NT2/D1 (cell line): ENCODE measurements at regions not wholly inside any gene's neighbourhood (a gene's known extent, or its start where the extent isn't known, plus 50 kb on each side); places are given as distances from the start of the nearest gene placed in this dataset.

Experiments
- DNase-seq: peaks from one replicate; pipeline ENCODE4 v3.0.0-alpha.2; 2011; ENCODE audit warnings: low read depth, low spot score
- H3K27me3 ChIP-seq: 2 replicates; pipeline ENCODE4 v1.6.0; 2011; ENCODE audit warnings: mild to moderate bottlenecking; ENCODE audit not compliant: insufficient read length, insufficient read depth
- H3K36me3 ChIP-seq: 2 replicates; pipeline ENCODE4 v1.6.1; 2011; ENCODE audit warnings: mild to moderate bottlenecking, low read length, mixed read lengths; ENCODE audit not compliant: insufficient read depth, insufficient read length
- H3K4me1 ChIP-seq: 2 replicates; pipeline ENCODE4 v1.5.1; 2011; ENCODE audit not compliant: insufficient read depth, insufficient read length
- H3K4me3 ChIP-seq: 2 replicates; pipeline ENCODE4 v1.5.1; 2011; ENCODE audit warnings: low read depth; ENCODE audit not compliant: insufficient read length
- H3K9ac ChIP-seq: 2 replicates; pipeline ENCODE4 v1.6.0; 2011; ENCODE audit warnings: low read depth; ENCODE audit not compliant: insufficient read length
- H3K9me3 ChIP-seq: 2 replicates; pipeline ENCODE4 v1.5.1; 2011; ENCODE audit warnings: mild to moderate bottlenecking, low read length; ENCODE audit not compliant: insufficient read depth
- SUZ12 ChIP-seq: IDR thresholded peaks from 2 replicates; pipeline ENCODE4 v1.6.1; 2011; ENCODE audit not compliant: insufficient read length, insufficient read depth; ENCODE audit errors: extremely low read depth
- YY1 ChIP-seq: IDR thresholded peaks from 2 replicates; pipeline ENCODE4 v1.6.1; 2011; ENCODE audit not compliant: insufficient read length, insufficient read depth
- ZNF274 ChIP-seq: IDR thresholded peaks from 2 replicates; pipeline ENCODE4 v1.6.1; 2011; ENCODE audit warnings: mild to moderate bottlenecking, low read depth, low read length

DNA sequence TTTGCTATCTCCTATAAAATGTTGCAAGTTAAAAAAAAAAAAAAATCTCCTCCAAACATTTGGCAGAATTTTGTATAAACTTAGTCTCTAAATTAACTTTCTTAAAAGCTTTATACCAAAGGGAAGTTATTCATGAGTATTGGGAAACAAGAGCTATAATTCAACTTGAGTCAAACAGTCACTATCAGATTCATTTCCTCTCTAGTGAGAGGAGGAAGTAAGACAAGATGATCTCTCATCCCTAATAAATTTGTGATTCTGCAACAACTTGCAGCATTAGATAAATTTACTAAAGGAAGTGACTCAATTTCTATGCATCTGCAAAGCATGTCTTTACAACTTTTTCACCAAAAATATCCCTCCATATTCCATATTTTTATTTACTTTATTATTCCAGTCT is 135.4 kb upstream of the GNPDA2 start:
- Histone ChIP-seq H3K9ac (no peak overlapping the region), H3K9me3 (peaks cover 9% of the 10 kb centered on the region; the same call in 1 of the 2 replicates), H3K36me3 (no peaks in the 10 kb centered on the region), H3K27me3 (no peaks in the 10 kb centered on the region), H3K4me3 (no peak overlapping the region), H3K4me1 (no peaks in the 10 kb centered on the region)
- no peak for TF ChIP-seq YY1
- TF ChIP-seq SUZ12, result no peak
- TF ChIP-seq ZNF274, result no peak
- DNase-seq, result no peak

DNA sequence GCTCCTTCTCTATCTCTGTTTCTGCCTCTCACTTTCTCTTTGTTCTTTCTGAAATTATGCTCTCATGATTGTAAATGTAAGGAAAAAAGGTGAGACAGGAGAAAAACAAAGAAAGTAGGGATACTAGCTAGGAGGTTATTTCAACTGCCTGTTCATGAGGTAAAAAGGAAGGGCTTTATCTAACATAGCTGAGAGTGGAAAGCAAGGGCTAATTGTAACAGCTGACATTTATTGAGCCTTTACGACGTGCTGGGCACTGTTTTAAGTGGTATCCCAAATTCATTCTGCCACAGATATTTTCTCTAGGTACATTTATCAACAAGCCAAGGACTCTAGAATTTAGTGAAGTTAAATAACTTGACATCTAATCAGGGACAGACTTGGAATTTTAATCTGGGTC is 133.1 kb upstream of the GNPDA2 start:
- H3K36me3 ChIP-seq, result no peaks in the 10 kb centered on the region
- TF ChIP-seq YY1 (no peak), SUZ12 (no peak), ZNF274 (no peak)

DNA sequence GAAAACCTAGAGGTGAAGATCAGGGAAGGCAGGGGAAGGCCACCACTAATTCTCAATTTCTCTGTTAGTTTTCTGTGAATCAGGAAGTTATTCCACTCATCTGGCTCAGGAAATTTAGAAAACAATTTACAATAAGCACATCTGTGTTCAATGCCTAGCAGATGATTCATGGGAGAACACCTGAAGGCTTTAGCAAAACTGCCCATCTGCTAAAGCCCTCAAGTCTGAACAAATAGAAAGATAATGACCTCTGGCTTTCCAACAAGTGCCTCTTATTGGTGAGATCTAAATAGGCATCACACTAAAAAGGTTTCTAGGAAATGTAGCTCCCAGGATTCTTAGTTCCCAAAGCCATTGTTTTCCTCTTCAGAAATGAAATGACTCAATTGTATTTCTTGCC is 122.1 kb upstream of the GNPDA2 start:
- H3K4me3 ChIP-seq, result no peak overlapping the region

More for the DNA sequence above, 133.1 kb upstream of the GNPDA2 start:
- H3K9me3 ChIP-seq, result peaks cover 1% of the 10 kb centered on the region; the same call in 1 of the 2 replicates
- DNase-seq, result no peak
- no peak overlapping the region for H3K9ac ChIP-seq
- no peak overlapping the region for H3K4me3 ChIP-seq
- no peaks in the 10 kb centered on the region for H3K27me3 ChIP-seq
- H3K4me1 ChIP-seq, result no peaks in the 10 kb centered on the region

DNA sequence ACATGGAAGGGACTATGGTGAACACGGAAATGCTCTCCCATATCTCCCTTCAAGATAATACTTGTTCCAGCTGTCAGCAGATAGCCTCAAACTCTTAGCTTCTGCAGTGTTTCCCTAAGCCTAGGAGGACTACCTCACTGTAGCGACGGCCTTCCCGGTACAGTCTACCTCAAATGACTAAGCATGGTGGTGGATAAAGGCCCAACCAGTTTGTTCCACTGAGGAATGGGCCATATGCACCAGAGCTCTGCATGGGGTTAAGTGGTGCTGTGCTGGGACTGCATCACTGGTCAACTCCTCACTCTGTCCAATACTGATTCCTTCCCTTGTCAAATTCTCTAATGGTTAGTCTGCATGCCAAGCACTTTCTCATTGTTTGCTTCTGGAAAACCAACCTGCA is 119.6 kb upstream of the GNPDA2 start:
- Histone ChIP-seq H3K9me3 (no peaks in the 10 kb centered on the region), H3K9ac (no peak overlapping the region), H3K36me3 (no peaks in the 10 kb centered on the region), H3K4me3 (no peak overlapping the region), H3K27me3 (no peaks in the 10 kb centered on the region), H3K4me1 (no peaks in the 10 kb centered on the region)
- TF ChIP-seq ZNF274, result no peak
- TF ChIP-seq YY1, result no peak
- TF ChIP-seq SUZ12, result no peak
- no peak for DNase-seq

More for the DNA sequence above, 122.1 kb upstream of the GNPDA2 start:
- peaks cover 7% of the 10 kb centered on the region; the same call in 1 of the 2 replicates for H3K9me3 ChIP-seq
- DNase-seq, result no peak
- no peaks in the 10 kb centered on the region for H3K36me3 ChIP-seq
- no peak overlapping the region for H3K9ac ChIP-seq
- no peaks in the 10 kb centered on the region for H3K4me1 ChIP-seq
- no peak for TF ChIP-seq SUZ12
- no peak for TF ChIP-seq YY1
- no peak for TF ChIP-seq ZNF274
- H3K27me3 ChIP-seq, result no peaks in the 10 kb centered on the region

DNA sequence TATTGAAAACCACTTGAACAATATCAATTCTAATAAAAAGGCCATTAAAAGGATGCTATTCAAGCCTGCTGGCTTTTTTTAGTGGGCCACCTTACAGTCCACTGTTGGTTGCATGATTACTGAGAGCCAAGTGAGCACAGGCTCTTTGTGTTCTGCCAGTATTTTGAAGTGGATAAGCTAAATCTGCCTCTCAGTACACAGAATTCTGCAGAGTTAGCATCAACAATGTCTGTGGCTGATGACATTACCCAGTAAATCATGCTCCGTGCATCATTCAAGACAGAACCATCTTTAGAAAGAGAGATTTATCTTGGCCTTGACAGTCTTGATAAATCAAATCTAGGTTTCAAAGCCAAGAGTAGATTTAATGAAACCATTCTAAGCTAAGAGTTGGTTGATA is 119.0 kb upstream of the GNPDA2 start:
- Histone ChIP-seq H3K9me3 (no peaks in the 10 kb centered on the region), H3K9ac (no peak overlapping the region), H3K4me1 (no peaks in the 10 kb centered on the region), H3K4me3 (no peak overlapping the region), H3K27me3 (no peaks in the 10 kb centered on the region), H3K36me3 (no peaks in the 10 kb centered on the region)
- TF ChIP-seq ZNF274 (no peak), YY1 (no peak), SUZ12 (no peak)
- DNase-seq, result no peak

GRCh38 chr4:44842531-44842930 is 116.2 kb upstream of the GNPDA2 start:
- Histone ChIP-seq H3K36me3 (no peaks in the 10 kb centered on the region), H3K9me3 (no peaks in the 10 kb centered on the region), H3K4me3 (no peak overlapping the region), H3K27me3 (no peaks in the 10 kb centered on the region), H3K9ac (no peak overlapping the region), H3K4me1 (no peaks in the 10 kb centered on the region)
- TF ChIP-seq SUZ12 (no peak), YY1 (no peak), ZNF274 (no peak)
- DNase-seq, result no peak

DNA sequence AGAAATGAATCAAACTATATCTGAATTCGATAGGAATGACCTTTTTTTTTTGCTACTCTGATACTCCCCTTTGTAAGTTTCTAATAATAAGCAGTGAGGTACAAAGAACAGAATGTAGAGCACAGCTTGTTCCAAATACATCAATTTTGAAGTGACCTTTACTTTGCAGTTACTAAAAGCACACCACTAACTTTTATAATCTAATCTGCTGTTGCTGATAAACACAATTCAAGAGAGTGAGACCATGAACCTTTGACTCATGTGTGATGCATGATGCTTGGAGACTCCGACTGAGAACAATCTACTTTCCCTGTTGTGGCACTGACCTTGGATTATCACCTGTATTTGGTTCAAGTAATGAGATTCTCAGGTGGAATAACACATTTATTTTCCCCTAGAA is 91.6 kb upstream of the GNPDA2 start:
- Histone ChIP-seq H3K9me3 (no peaks in the 10 kb centered on the region), H3K4me1 (no peaks in the 10 kb centered on the region), H3K27me3 (no peaks in the 10 kb centered on the region), H3K4me3 (no peak overlapping the region), H3K9ac (no peak overlapping the region), H3K36me3 (no peaks in the 10 kb centered on the region)
- DNase-seq, result no peak
- TF ChIP-seq YY1 (no peak), SUZ12 (no peak), ZNF274 (no peak)

- no peak overlapping the region for H3K9ac ChIP-seq
- no peaks in the 10 kb centered on the region for H3K36me3 ChIP-seq
- no peak for DNase-seq
- H3K9me3 ChIP-seq, result no peaks in the 10 kb centered on the region
- H3K27me3 ChIP-seq, result no peaks in the 10 kb centered on the region
- TF ChIP-seq YY1, result no peak
- TF ChIP-seq ZNF274, result no peak
- TF ChIP-seq SUZ12, result no peak
- no peak overlapping the region for H3K4me3 ChIP-seq
- no peaks in the 10 kb centered on the region for H3K4me1 ChIP-seq
Observed at GRCh38 chr4:44806071-44806470, 79.7 kb upstream of the GNPDA2 start.
